Endodermal cell (in vitro differentiated cells): ENCODE measurements at regions not wholly inside any gene's neighbourhood (a gene's known extent, or its start where the extent isn't known, plus 50 kb on each side); places are given as distances from the start of the nearest gene placed in this dataset.
A peak's percentile ranks its signal among the peaks of the same experiment; 100 is the strongest.
"Not testable (repeated sequence)": the region's sequence is repeated elsewhere in the genome, so short reads cannot be mapped to it uniquely, and the experiment has no call there.

Source experiments
- DNase-seq: peaks from one replicate; pipeline ENCODE4 v3.0.0-alpha.2; 2017
- H3K27ac ChIP-seq: 2 replicates; pipeline ENCODE4 v1.5.1; 2013; ENCODE audit warnings: mild to moderate bottlenecking, low read depth, low read length, moderate library complexity
- H3K27me3 ChIP-seq: 2 replicates; pipeline ENCODE4 v1.6.1; 2013; ENCODE audit warnings: mild to moderate bottlenecking, low read length, moderate library complexity; ENCODE audit not compliant: insufficient read depth, control insufficient read depth, poor library complexity, severe bottlenecking
- H3K36me3 ChIP-seq: 2 replicates; pipeline ENCODE4 v1.7.0; 2013; ENCODE audit warnings: mild to moderate bottlenecking, low read length, moderate library complexity; ENCODE audit not compliant: control insufficient read depth, insufficient read depth
- H3K4me1 ChIP-seq: one replicate; pipeline ENCODE4 v1.7.0; 2013; ENCODE audit warnings: low read length; ENCODE audit not compliant: control insufficient read depth, insufficient read depth
- H3K4me3 ChIP-seq: 2 replicates; pipeline ENCODE4 v1.5.1; 2013; ENCODE audit warnings: mild to moderate bottlenecking, low read length, moderate library complexity
- H3K9ac ChIP-seq: 2 replicates; pipeline ENCODE4 v1.6.1; 2013; ENCODE audit warnings: mild to moderate bottlenecking, low read length, moderate library complexity; ENCODE audit not compliant: poor library complexity, severe bottlenecking; ENCODE audit errors: extremely low read depth
- H3K9me3 ChIP-seq: 2 replicates; pipeline ENCODE4 v1.6.1; 2013; ENCODE audit warnings: mild to moderate bottlenecking, low read length, moderate library complexity; ENCODE audit not compliant: control insufficient read depth
- H3K27ac Mint-ChIP-seq: 2 replicates; pipeline ENCODE4 v1.8.0; 2020; ENCODE audit warnings: mixed read lengths
- H3K27me3 Mint-ChIP-seq: 2 replicates; pipeline ENCODE4 v1.8.0; 2021; ENCODE audit warnings: mild to moderate bottlenecking, mixed read lengths; ENCODE audit not compliant: insufficient read depth
- H3K36me3 Mint-ChIP-seq: 2 replicates; pipeline ENCODE4 v1.8.0; 2020; ENCODE audit warnings: low read depth, mixed read lengths
- H3K4me1 Mint-ChIP-seq: 2 replicates; pipeline ENCODE4 v1.8.0; 2020; ENCODE audit warnings: mixed read lengths
- H3K4me3 Mint-ChIP-seq: 2 replicates; pipeline ENCODE4 v1.8.0; 2020; ENCODE audit warnings: mild to moderate bottlenecking, moderate library complexity, mixed read lengths
- H3K9me3 Mint-ChIP-seq: 2 replicates; pipeline ENCODE4 v1.8.0; 2020; ENCODE audit warnings: mild to moderate bottlenecking, mixed read lengths
- CTCF ChIP-seq: fragments of 200-600 bp; sonication (generic); conservative IDR thresholded peaks from 2 replicates; pipeline ENCODE4 v1.5.0; 2021; ENCODE audit warnings: antibody characterized with exemption, mild to moderate bottlenecking
- WGBS, 2 experiments: methylation state at CpG; one replicate each; pipeline versions ENCODE4 v1.1.5 to v1.1.7; 2013; ENCODE audit warnings: missing lambda C conversion rate in 2 of 2, mixed read lengths in 1 of 2; ENCODE audit not compliant: insufficient coverage in 1 of 2, insufficient read length in 1 of 2; 5-methylcytosine and 5-hydroxymethylcytosine counted together

GRCh38 chr4:110344165-110344564 lies 131.8 kb upstream of the ENPEP start:
- no peaks in the 10 kb centered on the region for H3K4me1 ChIP-seq
- no peak overlapping the region for H3K4me3 ChIP-seq
- DNase-seq: peak; percentile 72
- H3K9ac ChIP-seq: no peak overlapping the region
- H3K27me3 Mint-ChIP-seq: no peaks in the 10 kb centered on the region
- H3K36me3 Mint-ChIP-seq: no peaks in the 10 kb centered on the region
- no peaks in the 10 kb centered on the region for H3K36me3 ChIP-seq
- H3K9me3 ChIP-seq: peaks cover 10% of the 10 kb centered on the region
- no peaks in the 10 kb centered on the region for H3K27me3 ChIP-seq
- no peaks in the 10 kb centered on the region for H3K9me3 Mint-ChIP-seq
- 67 to 78% methylated on average over 1 of the region's 1 CpG for WGBS, 2 experiments
- H3K27ac ChIP-seq: no peak overlapping the region
- no peak overlapping the region for H3K27ac Mint-ChIP-seq
- H3K4me1 Mint-ChIP-seq: peaks cover 9% of the 10 kb centered on the region
- no peak overlapping the region for H3K4me3 Mint-ChIP-seq
- TF ChIP-seq CTCF: peak; percentile 83

- Histone ChIP-seq H3K36me3 (no peaks in the 10 kb centered on the region), H3K9me3 (peaks cover 10% of the 10 kb centered on the region), H3K27ac (no peak overlapping the region), H3K27me3 (no peaks in the 10 kb centered on the region), H3K9ac (no peak overlapping the region), H3K4me1 (no peaks in the 10 kb centered on the region), H3K4me3 (no peak overlapping the region)
- Mint-ChIP-seq H3K27me3 (no peaks in the 10 kb centered on the region), H3K27ac (no peak overlapping the region), H3K9me3 (no peaks in the 10 kb centered on the region), H3K36me3 (no peaks in the 10 kb centered on the region), H3K4me3 (no peak overlapping the region), H3K4me1 (peaks cover 9% of the 10 kb centered on the region)
- no peak for TF ChIP-seq CTCF
- 92 to 94% methylated on average over 2 of the region's 2 CpGs for WGBS, 2 experiments
- DNase-seq: no peak
Measured at GRCh38 chr4:110343534-110343933, 132.4 kb upstream of the ENPEP start.

- not testable (repeated sequence) for H3K27ac ChIP-seq, H3K9ac ChIP-seq, H3K4me1 ChIP-seq, DNase-seq, H3K27ac Mint-ChIP-seq, H3K36me3 Mint-ChIP-seq, H3K4me1 Mint-ChIP-seq, H3K4me3 Mint-ChIP-seq, H3K27me3 Mint-ChIP-seq, H3K27me3 ChIP-seq, H3K4me3 ChIP-seq, H3K36me3 ChIP-seq, H3K9me3 Mint-ChIP-seq
- H3K9me3 ChIP-seq: peaks cover 10% of the 10 kb centered on the region
Measured at GRCh38 chr4:110341118-110341517, 134.8 kb upstream of the ENPEP start.

- H3K4me1 ChIP-seq: no peaks in the 10 kb centered on the region
- H3K27me3 Mint-ChIP-seq: no peaks in the 10 kb centered on the region
- no peaks in the 10 kb centered on the region for H3K36me3 ChIP-seq
- no peak overlapping the region for H3K4me3 ChIP-seq
- H3K4me3 Mint-ChIP-seq: no peak overlapping the region
- H3K9me3 Mint-ChIP-seq: peaks cover 3% of the 10 kb centered on the region
- TF ChIP-seq CTCF: no peak
- H3K36me3 Mint-ChIP-seq: no peaks in the 10 kb centered on the region
- no peak overlapping the region for H3K27ac ChIP-seq
- no peaks in the 10 kb centered on the region for H3K4me1 Mint-ChIP-seq
- no peaks in the 10 kb centered on the region for H3K27me3 ChIP-seq
- no peak overlapping the region for H3K27ac Mint-ChIP-seq
- WGBS, 2 experiments: 97 to 100% methylated on average over 2 to 5 of the region's 5 CpGs
- DNase-seq: no peak
- H3K9me3 ChIP-seq: no peaks in the 10 kb centered on the region
- H3K9ac ChIP-seq: no peak overlapping the region
Measured at GRCh38 chr4:110335399-110335798, 137.0 kb upstream of the ELOVL6 start.
